Liver (tissue), 8 donors: ENCODE measurements at regions not wholly inside any gene's neighbourhood (a gene's known extent, or its start where the extent isn't known, plus 50 kb on each side); places are given as distances from the start of the nearest gene placed in this dataset.

Experiments
- DNase-seq: peaks from one replicate; pipeline ENCODE4 v3.0.0-alpha.2; 2017; ENCODE audit warnings: low spot score
- H3K27ac ChIP-seq, 2 donors: one replicate each; pipeline ENCODE4 v1.7.0; 2013; ENCODE audit warnings: inconsistent platforms in 2 of 2, low read length in 2 of 2, control low read depth in 1 of 2, low read depth in 1 of 2, mild to moderate bottlenecking in 1 of 2
- H3K27me3 ChIP-seq, 4 donors: one replicate each; pipeline versions ENCODE4 v1.6.1 to v1.7.0; 2013; ENCODE audit warnings: low read length in 3 of 4, inconsistent platforms in 1 of 4, mild to moderate bottlenecking in 1 of 4, moderate library complexity in 1 of 4; ENCODE audit not compliant: control insufficient read depth in 4 of 4, insufficient read depth in 4 of 4
- H3K36me3 ChIP-seq, 4 donors: one replicate each; pipeline versions ENCODE4 v1.6.1 to v1.7.0; 2013; ENCODE audit warnings: low read length in 3 of 4, mild to moderate bottlenecking in 3 of 4, low read depth in 1 of 4, moderate library complexity in 1 of 4; ENCODE audit not compliant: control insufficient read depth in 4 of 4, insufficient read depth in 3 of 4
- H3K4me1 ChIP-seq, 4 donors: one replicate each; pipeline versions ENCODE4 v1.6.1 to v1.7.0; 2013; ENCODE audit warnings: low read length in 3 of 4, mild to moderate bottlenecking in 3 of 4, moderate library complexity in 1 of 4; ENCODE audit not compliant: control insufficient read depth in 4 of 4, insufficient read depth in 4 of 4
- H3K4me3 ChIP-seq, 3 donors: one replicate each; pipeline versions ENCODE4 v1.6.1 to v1.7.0; 2013; ENCODE audit warnings: low read length in 3 of 3, control low read depth in 1 of 3, low read depth in 1 of 3, mild to moderate bottlenecking in 1 of 3
- H3K9ac ChIP-seq, 2 donors: one replicate each; pipeline ENCODE4 v1.7.0; 2013; ENCODE audit warnings: low read length in 2 of 2, mild to moderate bottlenecking in 2 of 2, moderate library complexity in 2 of 2, control low read depth in 1 of 2, low read depth in 1 of 2
- H3K9me3 ChIP-seq, 4 donors: one replicate each; pipeline versions ENCODE4 v1.6.1 to v1.7.0; 2013; ENCODE audit warnings: low read length in 3 of 4; ENCODE audit not compliant: control insufficient read depth in 4 of 4
- CTCF ChIP-seq: fragments of 150-350 bp; IDR thresholded peaks from 2 replicates; pipeline ENCODE4 v1.5.1; 2017; ENCODE audit warnings: improper control_type of control experiment, low read depth, low read length; ENCODE audit not compliant: missing input control
- EGR1 ChIP-seq, 2 donors: IDR thresholded peaks; 2 replicates each; pipeline ENCODE4 v1.6.1; 2016 to 2018; ENCODE audit warnings: antibody characterized with exemption in 2 of 2, low read depth in 2 of 2
- FOXA1 ChIP-seq: IDR thresholded peaks from 2 replicates; pipeline ENCODE4 v1.6.1; 2016; ENCODE audit warnings: antibody characterized with exemption
- FOXA2 ChIP-seq: IDR thresholded peaks from 2 replicates; pipeline ENCODE4 v1.6.1; 2016; ENCODE audit warnings: antibody characterized with exemption
- GABPA ChIP-seq, 2 donors: IDR thresholded peaks in 1 of 2; conservative IDR thresholded peaks in 1 of 2; 2 replicates each; pipeline ENCODE4 v1.6.1; 2016; ENCODE audit warnings: antibody characterized with exemption in 2 of 2, mild to moderate bottlenecking in 1 of 2, moderate library complexity in 1 of 2
- HNF4A ChIP-seq, 2 donors: conservative IDR thresholded peaks; 2 replicates each; pipeline ENCODE4 v1.6.1; 2016; ENCODE audit warnings: antibody characterized with exemption in 2 of 2, mild to moderate bottlenecking in 2 of 2
- HNF4G ChIP-seq: IDR thresholded peaks from 2 replicates; pipeline ENCODE4 v1.6.1; 2016; ENCODE audit warnings: antibody characterized with exemption
- JUND ChIP-seq, 2 donors: IDR thresholded peaks; 2 replicates each; pipeline ENCODE4 v1.6.1; 2016; ENCODE audit warnings: antibody characterized with exemption in 2 of 2
- NR2F2 ChIP-seq: IDR thresholded peaks from 2 replicates; pipeline ENCODE4 v1.6.1; 2016; ENCODE audit warnings: antibody characterized with exemption
- RAD21 ChIP-seq, 2 donors: IDR thresholded peaks; 2 replicates each; pipeline ENCODE4 v1.6.1; 2016; ENCODE audit warnings: antibody characterized with exemption in 2 of 2, mild to moderate bottlenecking in 2 of 2
- REST ChIP-seq: IDR thresholded peaks from 2 replicates; pipeline ENCODE4 v1.6.1; 2016; ENCODE audit warnings: antibody characterized with exemption, mild to moderate bottlenecking
- RXRA ChIP-seq, 2 donors: IDR thresholded peaks; 2 replicates each; pipeline ENCODE4 v1.6.1; 2017 to 2018; ENCODE audit warnings: antibody characterized with exemption in 2 of 2, mild to moderate bottlenecking in 1 of 2
- SP1 ChIP-seq: IDR thresholded peaks from 2 replicates; pipeline ENCODE4 v1.6.1; 2018; ENCODE audit warnings: antibody characterized with exemption, mild to moderate bottlenecking
- TAF1 ChIP-seq: conservative IDR thresholded peaks from 2 replicates; pipeline ENCODE4 v1.6.1; 2016; ENCODE audit warnings: antibody characterized with exemption, mild to moderate bottlenecking
- YY1 ChIP-seq: IDR thresholded peaks from 2 replicates; pipeline ENCODE4 v1.6.1; 2016; ENCODE audit warnings: antibody characterized with exemption, mild to moderate bottlenecking
- ZBTB33 ChIP-seq: IDR thresholded peaks from 2 replicates; pipeline ENCODE4 v1.6.1; 2016; ENCODE audit warnings: antibody characterized with exemption
- WGBS: extraction: QIAGEN DNeasy Blood & Tissue Kit; methylation state at CpG from one replicate; pipeline ENCODE4 v1.1.7; 2013; 5-methylcytosine and 5-hydroxymethylcytosine counted together
- donor health status: healthy.
- donor health status: healthy.
- donor health status: healthy.
- donor health status: healthy.
- donor health status: healthy.

- no peak overlapping the region for H3K4me3 ChIP-seq
- H3K9ac ChIP-seq: no peak overlapping the region
- no peaks in the 10 kb centered on the region for H3K4me1 ChIP-seq
- WGBS: 85% methylated on average over 5 of the region's 5 CpGs
- peaks cover 0 to 2% (median 0%) of the 10 kb centered on the region in 4 donors for H3K27me3 ChIP-seq
- no peak overlapping the region for H3K27ac ChIP-seq
- H3K9me3 ChIP-seq: no peaks in the 10 kb centered on the region
- no peak for DNase-seq
- no peak for TF ChIP-seq FOXA1
- TF ChIP-seq HNF4G: no peak
- no peak for TF ChIP-seq YY1
- TF ChIP-seq CTCF: no peak
- TF ChIP-seq RXRA (IDR thresholded peaks at IDR 0.05): no peak
- TF ChIP-seq HNF4A (conservative IDR thresholded peaks at IDR 0.05): no peak
- no peak for TF ChIP-seq EGR1 (IDR thresholded peaks at IDR 0.05; ENCODE audit: low read depth in 2 of 2)
- no peak for TF ChIP-seq TAF1
- TF ChIP-seq RAD21 (IDR thresholded peaks at IDR 0.05): no peak
- no peak for TF ChIP-seq GABPA (IDR thresholded peaks at IDR 0.05 in 1 of 2, conservative IDR thresholded peaks at IDR 0.05 in 1 of 2)
- no peak for TF ChIP-seq ZBTB33
- no peak for TF ChIP-seq SP1
- H3K36me3 ChIP-seq: no peaks in the 10 kb centered on the region
Observed at GRCh38 chr16:47873434-47873833, 282.4 kb downstream of the ABCC12 start.

- H3K36me3 ChIP-seq: no peaks in the 10 kb centered on the region
- no peak for DNase-seq
- no peak overlapping the region for H3K4me3 ChIP-seq
- H3K27me3 ChIP-seq: peaks cover 0 to 2% (median 0%) of the 10 kb centered on the region in 4 donors
- no peaks in the 10 kb centered on the region for H3K4me1 ChIP-seq
- no peak overlapping the region for H3K27ac ChIP-seq
- WGBS: 66% methylated on average over 3 of the region's 3 CpGs
- TF ChIP-seq ZBTB33 (no peak), NR2F2 (no peak), FOXA1 (no peak), YY1 (no peak), FOXA2 (no peak), EGR1 (IDR thresholded peaks at IDR 0.05; ENCODE audit: low read depth in 2 of 2) (no peak), JUND (IDR thresholded peaks at IDR 0.05) (no peak), GABPA (IDR thresholded peaks at IDR 0.05 in 1 of 2, conservative IDR thresholded peaks at IDR 0.05 in 1 of 2) (no peak), REST (no peak), HNF4A (conservative IDR thresholded peaks at IDR 0.05) (no peak), TAF1 (no peak), RXRA (IDR thresholded peaks at IDR 0.05) (no peak), RAD21 (IDR thresholded peaks at IDR 0.05) (no peak)
- H3K9ac ChIP-seq: no peak overlapping the region
- no peaks in the 10 kb centered on the region for H3K9me3 ChIP-seq
Observed at GRCh38 chr16:47872225-47872624, 283.6 kb downstream of the ABCC12 start.
